AG04449 (cell line): ENCODE measurements at regions not wholly inside any gene's neighbourhood (a gene's known extent, or its start where the extent isn't known, plus 50 kb on each side); places are given as distances from the start of the nearest gene placed in this dataset.

Experiments used
- CTCF ChIA-PET: fragments of 350-600 bp; formaldehyde crosslinking; extraction: SDS; loops from one replicate; lab custom pipeline; 2021; ENCODE audit warnings: antibody characterized with exemption; lab: Yijun Ruan, JAX
- POLR2A ChIA-PET: fragments of 400-600, 350-600 bp; formaldehyde crosslinking; extraction: SDS; loops from one replicate; lab custom pipeline; 2020; ENCODE audit warnings: antibody characterized with exemption, inconsistent platforms; lab: Yijun Ruan, JAX
- DNase-seq: peaks from one replicate; pipeline ENCODE4 v3.0.0-alpha.2; 2010; ENCODE audit warnings: low read depth, low spot score
- H3K4me3 ChIP-seq: 2 replicates; pipeline ENCODE4 v1.5.1; 2011; ENCODE audit warnings: low read depth, mild to moderate bottlenecking, control low read depth, low read length
- CTCF ChIP-seq: IDR thresholded peaks from one replicate; pipeline ENCODE4 v1.5.1; 2011; ENCODE audit warnings: mild to moderate bottlenecking, moderate library complexity, low read length, control low read depth, inconsistent platforms; ENCODE audit not compliant: insufficient read depth; ENCODE audit errors: missing control alignments

DNA sequence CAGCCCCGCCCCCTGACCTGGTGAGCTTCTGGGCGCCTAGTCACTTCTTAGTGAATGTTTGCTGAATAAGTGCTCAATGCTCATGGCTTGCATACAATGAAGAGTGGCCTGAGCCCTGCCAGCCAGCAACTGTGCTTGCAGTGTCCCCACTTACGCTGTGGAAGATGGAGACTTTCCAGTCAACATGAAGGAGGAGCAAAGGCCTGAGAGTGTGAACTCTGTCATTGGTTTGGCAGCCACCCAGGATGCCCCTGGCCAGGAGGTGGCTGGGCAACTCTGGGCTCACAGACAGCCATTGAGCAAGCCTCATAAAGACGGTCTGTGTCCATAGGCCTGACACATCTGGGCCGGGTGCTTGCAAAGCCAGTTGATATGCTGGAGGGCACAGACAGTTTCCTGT lies 72.1 kb upstream of the MAMLD1 start:
- no peak overlapping the region for H3K4me3 ChIP-seq
- ChIA-PET CTCF (no interaction called here), POLR2A (no interaction called here)
- DNase-seq = no peak
- TF ChIP-seq CTCF = no peak

GRCh38 chrX:150293311-150294013 lies 69.7 kb upstream of the MAMLD1 start:
- ChIA-PET POLR2A (no interaction called here), CTCF (no interaction called here)
- no peak for TF ChIP-seq CTCF
- no peak for DNase-seq
- no peak overlapping the region for H3K4me3 ChIP-seq

- DNase-seq = no peak
- H3K4me3 ChIP-seq = no peak overlapping the region
- POLR2A ChIA-PET = no interaction called here
- no peak for TF ChIP-seq CTCF
- CTCF ChIA-PET = no interaction called here
Measured at GRCh38 chrX:150298841-150299551, 64.1 kb upstream of the MAMLD1 start.

DNA sequence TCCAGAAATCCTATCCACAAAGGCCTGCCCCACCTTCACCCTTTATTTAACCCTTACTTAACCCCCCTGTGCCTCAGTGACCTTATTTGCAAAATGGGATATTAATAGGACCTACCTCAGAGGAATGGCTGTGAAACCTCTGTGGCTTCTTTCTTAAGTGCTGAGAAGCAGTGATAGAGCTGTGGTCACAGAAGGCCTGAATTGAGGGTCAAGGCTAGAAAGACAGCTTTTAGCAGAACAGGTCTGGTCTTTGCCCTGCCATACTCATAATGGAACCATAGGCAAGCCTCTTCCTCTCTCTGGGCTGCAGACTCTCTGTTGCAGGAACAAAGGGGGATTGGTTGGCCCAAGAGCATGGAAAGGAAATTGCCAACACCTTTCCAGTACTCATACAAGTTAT lies 63.5 kb upstream of the MAMLD1 start:
- no peak for TF ChIP-seq CTCF
- POLR2A ChIA-PET = no interaction called here
- no peak overlapping the region for H3K4me3 ChIP-seq
- DNase-seq = no peak
- CTCF ChIA-PET = no interaction called here

GRCh38 chrX:150303386-150304097 lies 59.6 kb upstream of the MAMLD1 start:
- ChIA-PET CTCF (no interaction called here), POLR2A (no interaction called here)

More at GRCh38 chrX:150303386-150304097, 59.6 kb upstream of the MAMLD1 start:
- H3K4me3 ChIP-seq = no peak overlapping the region
- no peak for DNase-seq
- TF ChIP-seq CTCF = no peak
